Dermis blood vessel endothelial cell (primary cell): ENCODE measurements at regions not wholly inside any gene's neighbourhood (a gene's known extent, or its start where the extent isn't known, plus 50 kb on each side); places are given as distances from the start of the nearest gene placed in this dataset.

ENCODE experiments used
- DNase-seq: peaks from one replicate; pipeline ENCODE4 v3.0.0; 2010

- DNase-seq: no peak
These were observed 221.5 kb downstream of the PCDH18 start for GRCh38 chr4:137310593-137311490.

GRCh38 chr4:137310166-137310565, 222.1 kb downstream of the PCDH18 start:
- no peak for DNase-seq

- no peak for DNase-seq
These were observed 222.9 kb downstream of the PCDH18 start for GRCh38 chr4:137309424-137309823.

DNA sequence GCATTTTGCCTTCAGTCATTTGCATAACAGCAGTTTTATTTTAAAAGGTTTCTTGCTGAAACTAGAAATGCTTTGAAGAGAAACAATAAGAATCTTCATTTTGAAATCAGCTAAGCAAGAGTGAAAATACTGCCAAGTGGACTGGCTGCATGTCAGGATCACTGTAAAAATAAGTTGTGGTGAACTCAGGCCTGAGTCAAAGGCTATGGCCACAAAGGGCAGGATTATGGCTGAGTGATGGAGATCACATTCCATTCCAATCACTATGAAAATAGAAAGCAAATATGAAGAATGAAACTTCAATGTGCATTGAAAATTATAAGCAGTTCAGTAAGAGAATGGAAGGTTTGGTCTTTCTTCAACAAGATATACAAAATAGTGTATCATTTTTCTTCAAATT, 224.5 kb downstream of the PCDH18 start:
- no peak for DNase-seq

DNA sequence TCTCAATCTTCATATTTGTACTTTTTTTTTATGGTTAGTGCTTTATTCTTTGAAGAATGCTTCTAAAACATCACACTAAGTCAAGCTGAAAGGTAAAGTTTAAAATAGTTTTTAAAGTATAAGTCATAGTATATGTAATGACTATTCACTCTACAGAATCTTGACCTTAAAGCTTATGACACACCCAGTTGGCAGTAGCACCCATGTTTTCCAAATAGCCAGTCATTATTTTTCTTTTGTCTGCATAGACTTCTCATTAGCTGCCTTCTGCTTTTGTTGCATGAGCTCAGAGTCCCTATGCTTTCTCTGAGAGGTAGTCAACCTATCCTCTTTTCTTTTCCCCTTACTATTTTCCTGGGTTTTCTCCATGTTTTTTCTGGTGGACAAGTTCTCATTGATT, 231.5 kb downstream of the PCDH18 start:
- DNase-seq: no peak

DNA sequence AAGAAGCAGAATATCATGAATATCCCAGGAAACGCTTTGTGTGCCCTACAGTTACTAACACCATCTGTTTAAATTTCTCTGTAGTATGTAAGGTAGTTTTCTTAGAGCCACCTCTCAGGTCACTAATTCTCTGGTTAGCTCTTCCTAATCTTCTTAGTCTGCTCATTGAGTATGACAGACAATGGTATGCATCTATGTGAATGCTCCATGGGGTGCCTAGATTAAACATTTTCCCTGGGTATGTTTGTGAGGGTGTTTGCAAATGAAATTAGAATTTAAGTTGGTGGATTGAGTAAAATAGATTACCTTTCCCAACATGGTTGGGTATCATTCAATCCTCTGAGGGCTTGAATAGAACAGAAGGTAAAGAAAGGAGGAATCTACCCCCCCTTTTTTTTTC, 233.0 kb downstream of the PCDH18 start:
- no peak for DNase-seq

DNA sequence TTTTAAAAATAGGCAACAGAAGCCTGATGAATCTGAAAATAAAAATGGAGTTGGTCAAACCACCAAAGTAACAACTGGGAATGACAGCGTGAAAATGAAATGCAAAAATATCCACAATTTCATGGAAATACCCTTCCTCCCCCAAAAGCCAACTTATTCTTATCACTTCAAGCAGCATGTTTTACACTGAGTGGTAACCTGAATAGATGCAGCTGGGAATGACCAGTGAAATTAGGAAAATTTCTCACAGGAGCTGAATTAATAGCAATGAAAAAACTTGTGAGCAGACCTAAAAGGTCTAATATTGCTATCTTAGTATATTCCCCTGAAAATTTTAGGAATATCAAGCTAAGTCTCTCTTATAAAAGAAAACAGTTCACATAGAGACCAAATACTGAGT, 239.0 kb downstream of the PCDH18 start:
- no peak for DNase-seq

GRCh38 chr4:137283737-137284136, 248.6 kb downstream of the PCDH18 start:
- DNase-seq: no peak

DNA sequence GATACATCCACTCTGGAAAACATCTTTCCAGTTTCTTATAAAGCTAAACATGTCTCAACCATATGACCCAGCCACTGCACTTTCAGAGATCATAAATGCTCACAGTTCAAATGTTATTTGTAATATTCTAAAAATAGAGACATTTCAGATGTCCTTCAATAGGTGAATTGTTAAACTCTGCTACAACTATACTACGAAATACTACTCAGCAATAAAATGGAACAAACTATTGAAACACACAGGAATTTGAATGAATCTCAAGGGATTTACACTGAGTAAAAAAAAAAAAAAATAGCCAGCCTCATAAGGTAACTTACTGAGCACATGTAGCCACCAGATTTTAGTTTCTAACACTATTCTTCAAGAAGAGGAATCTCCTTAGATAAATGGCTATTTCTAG, 253.9 kb downstream of the PCDH18 start:
- no peak for DNase-seq

GRCh38 chr4:137274404-137274803, 257.9 kb downstream of the PCDH18 start:
- no peak for DNase-seq

GRCh38 chr4:137267024-137267423, 265.3 kb downstream of the PCDH18 start:
- DNase-seq: no peak

GRCh38 chr4:137266511-137266910, 265.8 kb downstream of the PCDH18 start:
- no peak for DNase-seq

- no peak for DNase-seq
These were observed 269.1 kb downstream of the PCDH18 start for GRCh38 chr4:137263206-137263605.

- DNase-seq: no peak
These were observed 278.3 kb downstream of the PCDH18 start for GRCh38 chr4:137253949-137254348.

- no peak for DNase-seq
These were observed 283.2 kb downstream of the PCDH18 start for GRCh38 chr4:137249112-137249511.

GRCh38 chr4:137238456-137239162, 293.7 kb downstream of the PCDH18 start:
- no peak for DNase-seq

DNA sequence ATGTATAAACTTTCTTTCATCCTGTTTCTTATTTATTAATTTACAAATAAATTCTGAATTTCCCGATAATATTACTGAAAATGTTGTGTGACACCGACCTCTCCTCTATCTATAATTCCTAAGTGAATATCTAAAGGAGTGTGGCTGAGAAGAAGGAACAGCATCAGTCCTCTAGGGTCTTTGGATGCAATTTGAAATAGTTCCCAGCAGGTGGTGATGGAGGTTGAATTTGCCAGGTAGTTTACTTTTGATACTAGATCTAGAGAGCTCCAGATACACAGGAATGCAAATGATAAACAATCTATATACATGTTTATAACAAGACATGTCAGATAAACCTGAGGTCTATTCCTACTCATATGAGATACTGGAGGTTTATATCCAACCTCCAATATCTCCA, 305.4 kb downstream of the PCDH18 start:
- no peak for DNase-seq

DNA sequence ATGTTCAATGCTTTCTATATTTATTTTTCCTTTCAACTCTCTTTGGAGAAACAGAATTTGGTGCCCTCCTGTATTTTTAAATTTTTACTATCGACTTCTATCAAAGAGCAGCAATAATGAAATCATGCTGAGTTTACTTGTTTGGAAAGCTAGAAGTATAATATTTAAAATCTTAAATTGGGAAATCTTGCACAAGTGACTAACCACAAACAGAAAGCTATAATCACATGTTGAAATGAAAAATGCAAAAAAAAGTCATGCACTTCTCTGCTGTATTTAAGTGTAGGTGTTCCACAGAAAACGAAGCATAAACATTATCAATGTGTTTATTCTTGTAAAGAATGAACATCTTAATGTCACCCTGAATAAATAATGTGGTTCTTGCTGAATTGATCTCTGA, 306.1 kb downstream of the PCDH18 start:
- DNase-seq: no peak

GRCh38 chr4:137213372-137214173, 318.7 kb downstream of the PCDH18 start:
- DNase-seq: no peak

GRCh38 chr4:137212601-137213000, 319.7 kb downstream of the PCDH18 start:
- no peak for DNase-seq

- no peak for DNase-seq
These were observed 323.1 kb downstream of the PCDH18 start for GRCh38 chr4:137209240-137209639.

- no peak for DNase-seq
These were observed 325.5 kb downstream of the PCDH18 start for GRCh38 chr4:137206781-137207180.

DNA sequence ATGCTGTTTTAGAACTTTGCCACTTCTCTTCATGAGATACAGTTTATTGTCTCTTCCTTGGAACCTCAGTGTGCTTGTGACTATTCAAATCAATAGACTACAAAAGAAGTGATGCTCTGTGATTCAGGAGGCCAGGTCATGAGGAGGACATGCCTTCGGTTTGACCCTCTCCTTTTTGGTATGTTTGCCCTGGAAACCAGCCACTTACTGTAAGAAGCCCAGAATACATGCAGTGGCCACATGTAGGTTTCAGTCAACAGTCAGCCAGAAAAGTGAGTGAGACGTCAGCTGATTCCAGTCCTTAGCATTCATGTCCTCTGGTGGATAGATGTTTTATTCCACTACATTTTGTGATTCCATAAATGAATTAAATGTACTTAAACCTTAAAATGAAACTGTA, 328.7 kb downstream of the PCDH18 start:
- DNase-seq: no peak
